H9 (cell line): ENCODE measurements at regions not wholly inside any gene's neighbourhood (a gene's known extent, or its start where the extent isn't known, plus 50 kb on each side); places are given as distances from the start of the nearest gene placed in this dataset.

Experiments used
- DNase-seq: peaks from one replicate; pipeline ENCODE4 v3.0.0-alpha.2; 2017
- H2AFZ ChIP-seq: one replicate; pipeline ENCODE4 v1.6.1; 2013; ENCODE audit warnings: mild to moderate bottlenecking, low read length, control low read depth, moderate library complexity
- H2AK5ac ChIP-seq: 2 replicates; pipeline ENCODE4 v1.6.1; 2013; ENCODE audit warnings: low read length, control low read depth, mixed read lengths; ENCODE audit not compliant: insufficient read length
- H2BK120ac ChIP-seq: one replicate; pipeline ENCODE4 v1.6.1; 2013; ENCODE audit warnings: low read depth, mild to moderate bottlenecking, low read length, control low read depth, inconsistent platforms; ENCODE audit not compliant: poor library complexity, severe bottlenecking
- H2BK12ac ChIP-seq: 2 replicates; pipeline ENCODE4 v1.6.1; 2013; ENCODE audit warnings: low read length, control low read depth, mixed read lengths, low read depth; ENCODE audit not compliant: insufficient read length
- H2BK15ac ChIP-seq: 2 replicates; pipeline ENCODE4 v1.6.1; 2013; ENCODE audit warnings: low read depth, low read length, control low read depth
- H2BK20ac ChIP-seq: one replicate; pipeline ENCODE4 v1.6.1; 2013; ENCODE audit warnings: low read depth, mild to moderate bottlenecking, low read length, control low read depth, inconsistent platforms; ENCODE audit not compliant: poor library complexity, severe bottlenecking
- H2BK5ac ChIP-seq: 2 replicates; pipeline ENCODE4 v1.6.1; 2013; ENCODE audit warnings: low read length, control low read depth, mixed read lengths; ENCODE audit not compliant: insufficient read length
- H3K14ac ChIP-seq: 2 replicates; pipeline ENCODE4 v1.6.1; 2013; ENCODE audit warnings: low read length, control low read depth; ENCODE audit not compliant: insufficient read depth
- H3K18ac ChIP-seq: 2 replicates; pipeline ENCODE4 v1.6.1; 2013; ENCODE audit warnings: low read depth, mild to moderate bottlenecking, mixed read lengths, low read length, control low read depth; ENCODE audit not compliant: insufficient read length
- H3K23ac ChIP-seq: 2 replicates; pipeline ENCODE4 v1.6.1; 2013; ENCODE audit warnings: low read length, control low read depth, mixed read lengths, low read depth; ENCODE audit not compliant: insufficient read length
- H3K23me2 ChIP-seq: 2 replicates; pipeline ENCODE4 v1.6.1; 2013; ENCODE audit warnings: low read depth, mild to moderate bottlenecking, mixed read lengths, low read length, control low read depth; ENCODE audit not compliant: insufficient read length, poor library complexity, severe bottlenecking
- H3K27ac ChIP-seq: 2 replicates; pipeline ENCODE4 v1.5.1; 2013; ENCODE audit warnings: low read length, control low read depth, mixed read lengths, low read depth; ENCODE audit not compliant: insufficient read length
- H3K27me3 ChIP-seq: 2 replicates; pipeline ENCODE4 v1.6.1; 2013; ENCODE audit warnings: low read length, control low read depth, inconsistent platforms; ENCODE audit not compliant: insufficient read depth
- H3K4ac ChIP-seq: 2 replicates; pipeline ENCODE4 v1.6.1; 2013; ENCODE audit warnings: low read depth, mild to moderate bottlenecking, control low read depth, inconsistent platforms, low read length, moderate library complexity
- H3K4me1 ChIP-seq: 2 replicates; pipeline ENCODE4 v1.6.1; 2013; ENCODE audit warnings: low read length, control low read depth, inconsistent platforms; ENCODE audit not compliant: insufficient read depth
- H3K4me2 ChIP-seq: 2 replicates; pipeline ENCODE4 v1.6.1; 2013; ENCODE audit warnings: low read length, control low read depth, mixed read lengths; ENCODE audit not compliant: insufficient read length, insufficient read depth
- H3K56ac ChIP-seq: 2 replicates; pipeline ENCODE4 v1.6.1; 2013; ENCODE audit warnings: low read depth, mild to moderate bottlenecking, mixed read lengths, low read length, control low read depth; ENCODE audit not compliant: insufficient read length
- H3K79me1 ChIP-seq: 2 replicates; pipeline ENCODE4 v1.6.1; 2013; ENCODE audit warnings: low read depth, mild to moderate bottlenecking, moderate library complexity, low read length, control low read depth, inconsistent platforms; ENCODE audit not compliant: insufficient read depth, poor library complexity, severe bottlenecking
- H3K79me2 ChIP-seq: 2 replicates; pipeline ENCODE4 v1.6.1; 2013; ENCODE audit warnings: low read length, control low read depth, inconsistent platforms; ENCODE audit not compliant: insufficient read depth
- H3K9ac ChIP-seq: 2 replicates; pipeline ENCODE4 v1.6.1; 2013; ENCODE audit warnings: low read length, control low read depth, mixed read lengths; ENCODE audit not compliant: insufficient read length; ENCODE audit errors: extremely low read depth
- H3K9me3 ChIP-seq: one replicate; pipeline ENCODE4 v1.6.1; 2013; ENCODE audit warnings: low read depth, low read length, inconsistent platforms; ENCODE audit not compliant: control insufficient read depth
- H3T11ph ChIP-seq: one replicate; pipeline ENCODE4 v1.6.1; 2013; ENCODE audit warnings: mild to moderate bottlenecking, low read length, control low read depth, inconsistent platforms
- H4K20me1 ChIP-seq: one replicate; pipeline ENCODE4 v1.6.1; 2013; ENCODE audit not compliant: control insufficient read depth, insufficient read length, insufficient read depth
- H4K5ac ChIP-seq: 2 replicates; pipeline ENCODE4 v1.6.1; 2013; ENCODE audit warnings: low read depth, mild to moderate bottlenecking, mixed read lengths, low read length, control low read depth; ENCODE audit not compliant: insufficient read length
- H4K8ac ChIP-seq: replicated peaks from 2 replicates; pipeline ENCODE4 v1.6.1; 2013; ENCODE audit warnings: low read length, control low read depth, mixed read lengths, low read depth; ENCODE audit not compliant: insufficient read length
- H4K91ac ChIP-seq: 2 replicates; pipeline ENCODE4 v1.6.1; 2013; ENCODE audit warnings: low read depth, mild to moderate bottlenecking, moderate library complexity, mixed read lengths, low read length, control low read depth; ENCODE audit not compliant: insufficient read length
- H3K27ac Mint-ChIP-seq, 3 experiments: 2 replicates in 2 of 3; 3 replicates in 1 of 3; pipeline ENCODE4 v1.8.0; 2020 to 2021; ENCODE audit warnings: mixed read lengths in 3 of 3, mild to moderate bottlenecking in 1 of 3, moderate library complexity in 1 of 3
- H3K27me3 Mint-ChIP-seq: 2 replicates; pipeline ENCODE4 v1.8.0; 2021; ENCODE audit warnings: low read depth, mild to moderate bottlenecking, moderate library complexity, mixed read lengths
- H3K36me3 Mint-ChIP-seq, 3 experiments: 2 replicates in 2 of 3; 3 replicates in 1 of 3; pipeline ENCODE4 v1.8.0; 2020 to 2021; ENCODE audit warnings: low read depth in 3 of 3, mixed read lengths in 3 of 3; ENCODE audit not compliant: insufficient read depth in 1 of 3
- H3K4me1 Mint-ChIP-seq, 2 experiments: 2 replicates each; pipeline ENCODE4 v1.8.0; 2020; ENCODE audit warnings: mixed read lengths in 2 of 2
- H3K4me3 Mint-ChIP-seq, 2 experiments: 2 replicates in 1 of 2; 3 replicates in 1 of 2; pipeline ENCODE4 v1.8.0; 2020 to 2021; ENCODE audit warnings: mild to moderate bottlenecking in 2 of 2, mixed read lengths in 2 of 2, moderate library complexity in 1 of 2
- H3K9me3 Mint-ChIP-seq, 2 experiments: 2 replicates in 1 of 2; 3 replicates in 1 of 2; pipeline ENCODE4 v1.8.0; 2020; ENCODE audit warnings: mild to moderate bottlenecking in 2 of 2, mixed read lengths in 2 of 2, moderate library complexity in 1 of 2
- WGBS: extraction: QIAGEN DNeasy Blood & Tissue Kit; methylation state at CpG from one replicate; pipeline ENCODE4 v1.1.7; 2013; ENCODE audit warnings: missing lambda C conversion rate, low lambda C conversion rate, mixed read lengths; ENCODE audit not compliant: insufficient read length; ENCODE audit errors: extremely low coverage; 5-methylcytosine and 5-hydroxymethylcytosine counted together
- TF ChIP-seq, protein P1 (sequence below): fragments of 200-600 bp; sonication (generic); conservative IDR thresholded peaks from 3 replicates; pipeline ENCODE4 v1.8.0; 2021; ENCODE audit warnings: antibody characterized with exemption, mild to moderate bottlenecking

DNA sequence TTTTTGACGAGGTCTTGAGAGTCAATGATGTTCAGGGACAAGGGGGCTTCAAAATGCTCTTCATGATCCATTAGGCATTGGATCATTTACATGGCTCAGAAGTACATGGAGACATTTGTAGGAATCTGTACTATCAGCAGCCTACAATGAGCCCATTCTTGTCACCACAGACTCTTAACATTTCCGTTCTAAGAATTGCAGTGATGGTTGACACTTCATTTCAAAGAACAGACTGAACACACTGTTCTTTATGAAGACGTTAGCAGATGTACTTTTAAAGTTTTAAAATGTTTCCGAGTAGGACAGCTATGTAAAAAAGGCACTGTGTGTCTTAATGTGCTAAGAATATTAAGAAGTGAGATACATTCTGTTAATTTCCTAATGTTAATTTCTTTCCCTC is 97.3 kb upstream of the GOT2 start:
- no peak overlapping the region for H2BK5ac ChIP-seq
- H3K79me2 ChIP-seq, result no peaks in the 10 kb centered on the region
- H3K27me3 ChIP-seq, result no peaks in the 10 kb centered on the region
- peaks cover 0 to 4% of the 10 kb centered on the region in 2 experiments; a peak in 2 of 4 replicates for H3K4me1 Mint-ChIP-seq
- no peak overlapping the region for H3K56ac ChIP-seq
- no peak overlapping the region for H3K27ac Mint-ChIP-seq
- no peak overlapping the region for H3K27ac ChIP-seq
- H2BK20ac ChIP-seq, result no peak overlapping the region
- no peak overlapping the region for H4K91ac ChIP-seq
- no peak overlapping the region for H2BK15ac ChIP-seq
- peaks cover 0 to 3% of the 10 kb centered on the region in 2 experiments; a peak in 2 of 5 replicates for H3K9me3 Mint-ChIP-seq
- no peak overlapping the region for H3K4me2 ChIP-seq
- no peak overlapping the region for H3K14ac ChIP-seq
- H3K4ac ChIP-seq, result no peak overlapping the region
- H3K27me3 Mint-ChIP-seq, result no peaks in the 10 kb centered on the region
- no peak overlapping the region for H4K8ac ChIP-seq
- TF ChIP-seq, protein P1, sequence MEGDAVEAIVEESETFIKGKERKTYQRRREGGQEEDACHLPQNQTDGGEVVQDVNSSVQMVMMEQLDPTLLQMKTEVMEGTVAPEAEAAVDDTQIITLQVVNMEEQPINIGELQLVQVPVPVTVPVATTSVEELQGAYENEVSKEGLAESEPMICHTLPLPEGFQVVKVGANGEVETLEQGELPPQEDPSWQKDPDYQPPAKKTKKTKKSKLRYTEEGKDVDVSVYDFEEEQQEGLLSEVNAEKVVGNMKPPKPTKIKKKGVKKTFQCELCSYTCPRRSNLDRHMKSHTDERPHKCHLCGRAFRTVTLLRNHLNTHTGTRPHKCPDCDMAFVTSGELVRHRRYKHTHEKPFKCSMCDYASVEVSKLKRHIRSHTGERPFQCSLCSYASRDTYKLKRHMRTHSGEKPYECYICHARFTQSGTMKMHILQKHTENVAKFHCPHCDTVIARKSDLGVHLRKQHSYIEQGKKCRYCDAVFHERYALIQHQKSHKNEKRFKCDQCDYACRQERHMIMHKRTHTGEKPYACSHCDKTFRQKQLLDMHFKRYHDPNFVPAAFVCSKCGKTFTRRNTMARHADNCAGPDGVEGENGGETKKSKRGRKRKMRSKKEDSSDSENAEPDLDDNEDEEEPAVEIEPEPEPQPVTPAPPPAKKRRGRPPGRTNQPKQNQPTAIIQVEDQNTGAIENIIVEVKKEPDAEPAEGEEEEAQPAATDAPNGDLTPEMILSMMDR, result no peak
- no peak overlapping the region for H4K5ac ChIP-seq
- H3K9ac ChIP-seq, result no peak overlapping the region
- no peak overlapping the region for H3K18ac ChIP-seq
- H2AFZ ChIP-seq, result no peak overlapping the region
- H3K36me3 Mint-ChIP-seq, result no peaks in the 10 kb centered on the region
- no peaks in the 10 kb centered on the region for H3K79me1 ChIP-seq
- no peak for DNase-seq
- no peaks in the 10 kb centered on the region for H3K23me2 ChIP-seq
- H3K4me3 Mint-ChIP-seq, result no peak overlapping the region
- H3K4me1 ChIP-seq, result no peaks in the 10 kb centered on the region
- H2BK120ac ChIP-seq, result no peak overlapping the region
- whole genome bisulfite sequencing, result no CpG with 5 or more reads among the region's 4 CpGs
- no peak overlapping the region for H3K23ac ChIP-seq
- H4K20me1 ChIP-seq, result no peaks in the 10 kb centered on the region
- no peaks in the 10 kb centered on the region for H3K9me3 ChIP-seq
- no peak overlapping the region for H2BK12ac ChIP-seq
- H2AK5ac ChIP-seq, result no peak overlapping the region
- no peak overlapping the region for H3T11ph ChIP-seq
